Activated T-cell treated with anti-CD3 and anti-CD28 coated beads, Interleukin-2, amount 50 U/mL, for 24 hours (primary cell): ENCODE measurements at regions not wholly inside any gene's neighbourhood (a gene's known extent, or its start where the extent isn't known, plus 50 kb on each side); places are given as distances from the start of the nearest gene placed in this dataset.

Source experiments
- DNase-seq: peaks from one replicate; pipeline ENCODE4 v3.0.0-alpha.2; 2020
- H3K27ac Mint-ChIP-seq: 2 replicates; pipeline ENCODE4 v1.8.0; 2020; ENCODE audit warnings: mild to moderate bottlenecking, mixed read lengths
- H3K27me3 Mint-ChIP-seq: 2 replicates; pipeline ENCODE4 v1.8.0; 2020; ENCODE audit warnings: mixed read lengths
- H3K36me3 Mint-ChIP-seq: 2 replicates; pipeline ENCODE4 v1.8.0; 2020; ENCODE audit warnings: low read depth, mixed read lengths
- H3K4me1 Mint-ChIP-seq: 2 replicates; pipeline ENCODE4 v1.8.0; 2020; ENCODE audit warnings: low read depth, mixed read lengths
- H3K4me3 Mint-ChIP-seq: 2 replicates; pipeline ENCODE4 v1.8.0; 2020; ENCODE audit warnings: mild to moderate bottlenecking, moderate library complexity, mixed read lengths
- H3K9me3 Mint-ChIP-seq: 2 replicates; pipeline ENCODE4 v1.8.0; 2020; ENCODE audit warnings: mixed read lengths

DNA sequence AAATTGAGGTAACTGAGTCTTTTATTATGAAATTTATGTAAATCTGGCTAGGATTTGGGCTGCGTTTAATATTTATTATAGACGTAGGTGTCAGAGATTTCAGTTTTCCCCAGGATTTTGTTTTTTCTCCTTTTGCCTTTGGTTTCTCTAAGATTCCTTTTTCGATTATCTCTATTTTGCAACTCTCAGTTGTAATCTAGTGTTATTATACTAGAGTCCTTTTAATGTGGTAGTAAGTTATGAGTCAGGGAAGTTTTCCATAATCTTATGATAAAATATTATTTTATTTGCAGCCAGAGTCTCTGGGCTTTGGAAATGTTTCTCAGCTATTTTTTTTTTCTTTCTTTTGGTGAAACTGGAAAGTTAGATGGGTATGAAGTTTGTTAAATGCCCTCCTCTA, 1043.8 kb downstream of the PLA2G4A start:
- peaks cover 11% of the 10 kb centered on the region for H3K9me3 Mint-ChIP-seq
- no peaks in the 10 kb centered on the region for H3K36me3 Mint-ChIP-seq

DNA sequence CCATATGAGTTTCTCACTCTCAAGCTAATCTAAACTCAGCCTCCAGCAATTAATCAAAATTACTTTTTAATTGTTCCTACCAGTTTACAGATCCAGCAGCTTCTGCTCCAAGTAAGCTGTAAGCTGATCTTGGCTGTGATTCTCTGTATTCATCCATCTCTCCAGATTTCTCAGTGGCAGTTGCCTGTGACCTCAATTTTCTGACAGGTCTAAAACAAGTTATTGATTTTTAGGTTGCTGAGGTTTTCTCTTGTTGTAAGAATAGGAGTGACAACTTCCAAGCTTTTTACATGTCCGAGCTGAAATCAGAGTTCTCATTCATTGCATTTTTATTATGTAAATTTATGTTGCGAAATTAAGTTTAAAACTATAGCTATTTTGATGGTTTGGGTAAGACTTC, 1044.4 kb downstream of the PLA2G4A start:
- Mint-ChIP-seq H3K4me3 (no peak overlapping the region), H3K27me3 (no peaks in the 10 kb centered on the region), H3K27ac (no peak overlapping the region), H3K36me3 (no peaks in the 10 kb centered on the region), H3K9me3 (peaks cover 11% of the 10 kb centered on the region), H3K4me1 (no peaks in the 10 kb centered on the region)
- DNase-seq = no peak

More for the DNA sequence above, 1043.8 kb downstream of the PLA2G4A start:
- no peak overlapping the region for H3K4me3 Mint-ChIP-seq
- DNase-seq = no peak
- H3K27me3 Mint-ChIP-seq = no peaks in the 10 kb centered on the region
- H3K4me1 Mint-ChIP-seq = no peaks in the 10 kb centered on the region
- H3K27ac Mint-ChIP-seq = no peak overlapping the region

DNA sequence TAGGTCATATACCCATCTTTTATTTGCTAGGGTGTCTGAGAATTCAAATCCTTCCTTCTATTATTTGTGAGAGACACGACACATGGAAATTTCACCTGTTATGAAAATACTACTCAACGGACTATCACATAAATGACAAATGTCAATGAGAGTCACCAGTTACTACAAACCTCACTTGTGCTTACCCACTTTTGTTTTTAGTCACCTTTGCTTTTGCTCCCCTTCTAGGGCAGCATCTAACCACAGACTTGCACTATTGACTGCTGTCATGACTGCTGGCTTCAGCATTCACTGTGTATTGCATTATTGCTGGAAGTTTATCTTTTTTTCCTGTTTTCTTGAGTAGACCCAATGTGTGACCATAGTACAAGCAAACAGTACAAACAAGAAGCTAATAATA, 1048.0 kb downstream of the PLA2G4A start:
- DNase-seq = no peak
- H3K4me1 Mint-ChIP-seq = no peaks in the 10 kb centered on the region
- no peak overlapping the region for H3K27ac Mint-ChIP-seq
- H3K27me3 Mint-ChIP-seq = no peaks in the 10 kb centered on the region
- peaks cover 11% of the 10 kb centered on the region for H3K9me3 Mint-ChIP-seq
- H3K4me3 Mint-ChIP-seq = no peak overlapping the region
- no peaks in the 10 kb centered on the region for H3K36me3 Mint-ChIP-seq

DNA sequence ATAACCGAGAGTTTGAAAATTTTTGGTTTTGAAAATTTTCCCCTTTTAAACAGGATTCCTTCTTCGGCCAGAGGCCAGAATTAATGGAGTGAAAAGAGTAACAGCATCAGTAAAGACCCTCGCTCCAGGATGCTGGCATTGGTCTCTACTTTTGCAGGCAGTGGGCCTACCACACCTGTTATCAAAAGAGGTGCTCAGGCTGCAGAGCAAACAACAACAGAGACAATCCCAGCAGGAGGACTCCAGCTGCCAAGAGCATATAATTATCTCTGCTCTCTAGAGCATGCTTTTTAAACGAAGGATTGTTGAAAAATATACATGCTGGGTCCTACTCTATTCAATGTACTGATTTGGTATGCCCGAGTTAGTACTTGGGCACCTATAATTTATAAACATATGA, 1048.5 kb downstream of the PLA2G4A start:
- Mint-ChIP-seq H3K4me1 (no peaks in the 10 kb centered on the region), H3K9me3 (peaks cover 10% of the 10 kb centered on the region), H3K36me3 (no peaks in the 10 kb centered on the region), H3K27me3 (no peaks in the 10 kb centered on the region), H3K4me3 (no peak overlapping the region), H3K27ac (no peak overlapping the region)
- DNase-seq = no peak

DNA sequence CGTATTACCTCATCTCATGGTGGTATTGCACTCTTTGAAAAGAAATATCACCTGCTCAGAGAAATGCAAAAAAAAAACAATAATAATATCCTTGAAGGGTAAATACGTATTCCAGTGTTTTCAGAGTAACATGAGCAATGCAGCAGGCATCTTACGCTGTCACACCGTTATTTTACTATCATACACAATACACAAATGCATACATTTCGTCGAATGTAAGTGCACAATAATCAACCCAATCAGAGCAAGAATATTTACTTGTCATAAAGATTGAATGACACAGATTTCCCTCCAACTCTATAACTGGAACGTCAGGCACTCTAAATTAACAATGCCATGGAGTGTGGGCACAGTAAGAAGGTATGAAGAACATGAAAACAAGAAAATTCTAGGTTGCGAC, 1050.1 kb downstream of the PLA2G4A start:
- no peaks in the 10 kb centered on the region for H3K27me3 Mint-ChIP-seq
- H3K4me3 Mint-ChIP-seq = no peak overlapping the region
- H3K36me3 Mint-ChIP-seq = no peaks in the 10 kb centered on the region
- H3K27ac Mint-ChIP-seq = no peak overlapping the region
- no peaks in the 10 kb centered on the region for H3K4me1 Mint-ChIP-seq
- peaks cover 9% of the 10 kb centered on the region for H3K9me3 Mint-ChIP-seq
- DNase-seq = no peak

DNA sequence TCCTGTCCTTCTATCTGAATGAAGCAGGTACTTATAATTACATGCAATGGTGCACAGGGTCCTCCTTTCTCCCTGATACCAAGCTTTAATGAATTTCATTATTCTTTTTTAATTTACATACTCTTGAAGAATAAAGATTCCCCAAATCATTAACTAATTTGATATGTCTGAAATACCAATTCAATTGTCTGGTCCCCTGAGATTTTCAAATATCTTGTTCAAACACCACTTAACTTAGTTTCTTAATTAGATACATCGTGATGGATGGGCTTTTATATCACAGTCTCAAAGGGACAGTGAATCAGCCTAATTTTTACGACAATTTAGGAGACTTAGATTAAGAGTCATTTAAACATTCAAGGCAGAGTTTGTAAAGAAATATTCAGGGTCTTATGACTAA, 1054.6 kb downstream of the PLA2G4A start:
- H3K4me3 Mint-ChIP-seq = no peak overlapping the region
- H3K9me3 Mint-ChIP-seq = peaks cover 2% of the 10 kb centered on the region
- H3K36me3 Mint-ChIP-seq = no peaks in the 10 kb centered on the region
- H3K27ac Mint-ChIP-seq = no peak overlapping the region
- DNase-seq = no peak
- H3K27me3 Mint-ChIP-seq = no peaks in the 10 kb centered on the region
- H3K4me1 Mint-ChIP-seq = no peaks in the 10 kb centered on the region

DNA sequence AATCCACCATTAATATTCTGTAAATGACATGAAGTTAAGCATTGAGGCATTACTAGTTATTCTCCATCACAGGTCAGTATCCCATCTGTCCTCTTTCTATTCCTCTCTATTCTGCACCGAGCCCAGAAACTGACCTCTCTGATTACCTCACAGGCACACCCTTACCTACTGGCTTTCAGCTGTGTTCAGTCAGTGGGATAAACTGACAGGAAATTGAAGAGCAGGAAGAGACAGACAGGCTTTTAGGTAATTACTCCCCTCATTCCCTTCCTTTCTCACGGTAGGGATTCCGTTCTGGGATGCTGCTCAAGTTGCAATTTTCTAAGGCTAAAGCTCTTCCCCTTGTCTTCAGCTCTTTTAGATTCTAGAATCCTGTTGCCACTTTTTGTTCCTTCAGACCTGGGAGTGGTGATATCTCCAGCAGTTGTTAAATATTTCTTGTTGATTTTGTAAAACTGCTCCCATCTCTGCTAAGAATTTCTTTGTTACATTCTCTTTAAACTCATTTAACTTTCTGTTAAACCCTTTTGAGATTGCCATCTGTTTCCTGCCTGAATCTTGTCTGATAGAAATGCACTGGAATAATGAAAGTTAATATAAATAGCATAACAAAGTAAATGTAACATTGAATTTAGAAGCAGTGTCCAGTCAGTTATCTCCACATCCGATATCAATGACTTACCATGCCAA, 1063.4 kb downstream of the PLA2G4A start:
- no peak overlapping the region for H3K4me3 Mint-ChIP-seq
- no peak for DNase-seq
- H3K36me3 Mint-ChIP-seq = no peaks in the 10 kb centered on the region
- H3K9me3 Mint-ChIP-seq = peaks cover 11% of the 10 kb centered on the region
- H3K27ac Mint-ChIP-seq = no peak overlapping the region
- H3K4me1 Mint-ChIP-seq = no peaks in the 10 kb centered on the region
- no peaks in the 10 kb centered on the region for H3K27me3 Mint-ChIP-seq

DNA sequence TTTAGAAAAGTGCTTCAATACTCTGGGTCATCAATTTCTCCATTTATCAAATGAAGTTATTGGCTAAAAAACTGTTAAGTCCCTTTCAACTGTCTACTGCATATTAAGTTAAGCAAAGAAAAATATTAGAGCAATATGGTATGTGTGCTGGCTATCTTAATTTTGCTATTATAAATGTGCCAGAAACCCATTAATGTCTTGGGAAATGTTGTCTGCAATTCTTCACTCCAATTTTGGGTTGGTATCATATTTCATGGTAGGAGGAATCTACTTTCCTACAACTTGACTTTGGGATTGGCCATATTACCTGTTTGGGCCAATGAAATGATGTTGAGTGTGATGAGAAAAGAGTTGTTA, 1063.9 kb downstream of the PLA2G4A start:
- no peaks in the 10 kb centered on the region for H3K4me1 Mint-ChIP-seq
- H3K27me3 Mint-ChIP-seq = no peaks in the 10 kb centered on the region
- no peaks in the 10 kb centered on the region for H3K36me3 Mint-ChIP-seq
- no peak overlapping the region for H3K27ac Mint-ChIP-seq
- H3K4me3 Mint-ChIP-seq = no peak overlapping the region
- no peak for DNase-seq
- H3K9me3 Mint-ChIP-seq = peaks cover 11% of the 10 kb centered on the region

DNA sequence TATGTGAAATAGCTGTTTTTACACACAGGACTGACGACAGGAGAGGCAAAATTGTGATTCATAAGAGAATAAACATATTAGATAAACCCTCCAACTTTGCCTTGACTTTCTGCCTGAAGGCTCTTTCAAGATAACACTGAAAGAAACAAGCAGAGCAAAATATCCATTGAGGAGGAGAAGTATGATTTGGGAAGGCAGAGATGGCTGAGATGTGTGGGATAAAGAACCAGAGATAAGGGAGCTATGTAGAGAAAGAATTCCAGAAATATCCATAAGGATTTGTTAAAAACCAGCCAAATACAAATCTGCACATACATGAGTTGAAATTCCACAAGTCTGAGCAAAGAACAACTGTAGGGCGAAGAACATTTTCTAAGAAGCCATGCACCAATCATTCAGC, 1064.7 kb downstream of the PLA2G4A start:
- H3K9me3 Mint-ChIP-seq = peaks cover 9% of the 10 kb centered on the region
- no peaks in the 10 kb centered on the region for H3K27me3 Mint-ChIP-seq
- no peak overlapping the region for H3K27ac Mint-ChIP-seq
- H3K4me3 Mint-ChIP-seq = no peak overlapping the region
- no peaks in the 10 kb centered on the region for H3K36me3 Mint-ChIP-seq
- no peaks in the 10 kb centered on the region for H3K4me1 Mint-ChIP-seq
- DNase-seq = no peak

DNA sequence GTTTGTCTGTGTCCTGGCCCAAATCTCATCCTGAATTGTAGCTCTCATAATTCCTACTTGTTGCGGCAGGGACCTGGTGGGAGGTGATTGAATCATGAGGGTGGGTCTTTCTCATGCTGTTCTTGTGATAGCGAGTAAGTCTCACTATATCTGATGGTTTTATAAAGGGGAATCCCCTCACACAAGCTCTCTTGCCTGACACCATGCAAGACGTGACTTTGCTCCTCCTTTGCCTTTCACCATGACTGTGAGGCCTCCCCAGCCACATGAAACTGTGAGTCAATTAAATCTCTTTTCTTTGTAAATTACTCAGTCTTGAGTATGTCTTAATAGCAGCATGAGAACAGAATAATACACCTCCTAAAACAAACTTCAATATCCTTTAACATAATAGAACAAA, 1065.6 kb downstream of the PLA2G4A start:
- Mint-ChIP-seq H3K4me3 (no peak overlapping the region), H3K27ac (no peak overlapping the region), H3K4me1 (no peaks in the 10 kb centered on the region), H3K36me3 (no peaks in the 10 kb centered on the region), H3K9me3 (peaks cover 6% of the 10 kb centered on the region), H3K27me3 (no peaks in the 10 kb centered on the region)
- DNase-seq = no peak

DNA sequence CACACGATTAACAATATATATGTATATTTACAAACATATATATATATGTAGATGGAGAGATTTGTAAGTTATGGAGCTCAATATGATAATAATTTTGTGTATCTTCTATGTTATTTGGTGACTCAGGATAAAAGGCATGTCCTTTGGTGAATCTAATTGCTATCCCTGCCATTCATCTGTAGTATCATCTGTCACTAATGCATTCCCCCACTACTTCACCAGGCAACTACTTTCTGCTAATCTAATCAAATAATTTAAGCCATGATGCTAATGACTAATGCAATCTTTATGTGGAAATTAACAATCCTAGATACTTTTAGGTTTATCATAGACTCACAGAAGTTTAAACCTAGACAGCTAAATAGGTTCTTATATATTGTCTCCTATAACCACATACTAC, 1074.5 kb downstream of the PLA2G4A start:
- H3K4me1 Mint-ChIP-seq = no peaks in the 10 kb centered on the region
- H3K27me3 Mint-ChIP-seq = no peaks in the 10 kb centered on the region
- no peak overlapping the region for H3K4me3 Mint-ChIP-seq
- H3K27ac Mint-ChIP-seq = no peak overlapping the region
- no peak for DNase-seq
- no peaks in the 10 kb centered on the region for H3K36me3 Mint-ChIP-seq
- H3K9me3 Mint-ChIP-seq = peaks cover 2% of the 10 kb centered on the region

DNA sequence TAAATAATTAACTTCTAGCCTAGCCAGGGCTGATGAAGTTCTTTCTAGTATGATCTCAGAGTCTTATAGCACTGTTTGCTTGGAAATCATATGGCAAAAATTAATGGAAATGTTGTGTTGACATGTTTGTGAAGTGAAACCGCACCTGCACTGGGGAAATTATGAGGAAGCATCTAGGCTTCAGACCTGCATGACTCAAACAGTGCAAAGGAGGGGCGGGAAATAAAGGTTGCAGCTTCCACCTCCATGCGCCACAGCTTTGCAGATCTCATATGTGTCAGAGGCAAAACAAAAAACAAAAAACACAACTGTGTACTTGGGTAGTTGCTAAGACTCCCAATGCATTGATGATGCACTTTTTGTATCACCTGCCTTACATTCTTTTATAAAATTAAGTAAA, 1080.6 kb downstream of the PLA2G4A start:
- Mint-ChIP-seq H3K27ac (no peak overlapping the region), H3K27me3 (no peaks in the 10 kb centered on the region), H3K36me3 (no peaks in the 10 kb centered on the region), H3K4me1 (no peaks in the 10 kb centered on the region), H3K4me3 (no peak overlapping the region), H3K9me3 (peaks cover 2% of the 10 kb centered on the region)
- no peak for DNase-seq

DNA sequence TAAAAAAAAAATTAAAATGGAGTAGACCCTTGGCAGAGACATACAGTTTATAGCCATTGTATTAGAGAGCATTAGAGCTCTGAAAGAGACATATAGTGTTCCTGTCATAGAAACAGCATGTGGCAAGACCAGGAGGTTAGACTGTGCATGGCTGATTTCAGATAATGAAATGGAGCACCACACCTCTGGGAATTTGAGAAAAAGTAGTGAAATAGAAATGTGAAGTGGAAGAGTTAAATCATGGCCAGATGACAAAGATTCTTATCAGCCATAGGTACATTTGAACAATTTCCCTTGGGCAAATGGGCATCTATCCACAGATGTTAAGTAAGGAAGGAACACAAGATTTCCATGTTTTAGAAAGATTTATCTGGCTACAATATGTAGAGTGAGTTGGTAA, 1083.1 kb downstream of the PLA2G4A start:
- Mint-ChIP-seq H3K27me3 (no peaks in the 10 kb centered on the region), H3K9me3 (peaks cover 4% of the 10 kb centered on the region), H3K27ac (no peak overlapping the region), H3K4me3 (no peak overlapping the region), H3K36me3 (no peaks in the 10 kb centered on the region), H3K4me1 (no peaks in the 10 kb centered on the region)
- no peak for DNase-seq

DNA sequence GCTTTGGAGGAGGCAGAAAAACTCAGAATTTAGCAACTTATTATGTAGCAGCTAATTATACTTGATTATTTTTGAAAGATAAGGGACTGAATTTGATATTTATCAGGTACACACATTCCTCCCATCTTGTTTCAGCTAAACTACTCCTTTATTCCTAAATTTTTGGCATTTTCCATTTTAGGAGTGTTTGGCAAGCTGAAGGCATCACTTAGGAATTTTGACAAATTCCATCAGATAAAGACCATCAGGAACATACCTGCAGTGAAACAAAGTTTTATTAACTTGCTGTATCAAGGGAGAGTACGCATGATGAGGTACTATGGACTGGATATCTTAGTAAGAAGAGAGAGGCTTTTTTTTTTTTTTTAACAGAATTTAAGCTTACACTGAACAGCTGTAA, 1092.2 kb downstream of the PLA2G4A start:
- no peak overlapping the region for H3K4me3 Mint-ChIP-seq
- no peak overlapping the region for H3K27ac Mint-ChIP-seq
- H3K27me3 Mint-ChIP-seq = no peaks in the 10 kb centered on the region
- peaks cover 5% of the 10 kb centered on the region for H3K9me3 Mint-ChIP-seq
- DNase-seq = no peak
- no peaks in the 10 kb centered on the region for H3K36me3 Mint-ChIP-seq
- H3K4me1 Mint-ChIP-seq = no peaks in the 10 kb centered on the region

DNA sequence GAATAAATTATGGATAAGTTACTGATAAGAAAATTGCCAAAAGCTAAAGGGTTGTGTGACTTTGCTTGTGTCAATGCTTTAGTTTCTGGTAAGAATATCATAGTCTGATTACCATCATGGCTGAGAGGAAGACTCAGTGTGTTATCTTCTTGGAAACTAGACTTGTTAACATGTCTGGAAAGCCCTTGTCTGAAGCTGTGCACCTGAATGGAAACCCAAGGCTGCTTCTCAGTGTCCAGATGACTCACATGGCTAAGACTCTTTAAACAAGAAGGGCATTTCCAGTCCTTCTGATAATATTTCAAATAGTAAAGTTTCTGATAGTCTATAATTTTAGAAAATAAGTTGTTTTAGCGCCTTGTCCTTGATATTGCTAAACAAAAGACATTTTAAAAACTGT, 1092.7 kb downstream of the PLA2G4A start:
- Mint-ChIP-seq H3K4me3 (no peak overlapping the region), H3K27ac (no peak overlapping the region), H3K9me3 (peaks cover 5% of the 10 kb centered on the region), H3K4me1 (no peaks in the 10 kb centered on the region), H3K27me3 (no peaks in the 10 kb centered on the region), H3K36me3 (no peaks in the 10 kb centered on the region)
- DNase-seq = no peak

DNA sequence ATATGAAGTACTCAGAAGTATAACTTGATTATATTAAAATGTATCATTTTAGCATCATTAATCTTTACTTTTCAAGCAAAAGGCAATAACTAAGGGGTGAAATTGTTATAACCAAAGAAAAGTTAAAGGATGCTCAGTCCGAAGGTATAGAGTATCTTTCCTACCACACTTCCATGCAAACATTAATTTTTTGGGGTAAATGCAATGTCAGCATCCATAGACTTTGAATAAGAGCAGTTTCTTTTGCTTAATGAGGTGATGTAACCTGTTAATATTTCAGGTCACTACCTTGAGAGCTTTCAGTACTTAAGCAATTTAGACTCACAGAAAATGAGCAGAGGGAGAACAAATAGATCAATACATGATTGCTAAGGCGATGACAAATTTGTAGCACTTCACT, 1093.5 kb downstream of the PLA2G4A start:
- Mint-ChIP-seq H3K4me3 (no peak overlapping the region), H3K9me3 (peaks cover 7% of the 10 kb centered on the region), H3K27me3 (no peaks in the 10 kb centered on the region), H3K4me1 (no peaks in the 10 kb centered on the region), H3K36me3 (no peaks in the 10 kb centered on the region), H3K27ac (no peak overlapping the region)
- no peak for DNase-seq
